GM12878 (cell line): ENCODE measurements at regions not wholly inside any gene's neighbourhood (a gene's known extent, or its start where the extent isn't known, plus 50 kb on each side); places are given as distances from the start of the nearest gene placed in this dataset.

Source experiments
- CEBPZ ChIP-seq: fragments of 150-350 bp; IDR thresholded peaks from 2 replicates; pipeline ENCODE4 v1.6.1; 2016; ENCODE audit warnings: low read depth, low read length
- CHD2 ChIP-seq: IDR thresholded peaks from 2 replicates; pipeline ENCODE4 v1.6.1; 2011; ENCODE audit warnings: low read depth, low read length, improper control_type of control experiment, borderline replicate concordance
- CTCF ChIP-seq, 3 experiments: IDR thresholded peaks in 2 of 3; conservative IDR thresholded peaks in 1 of 3; 2 replicates each; pipeline ENCODE4 v1.5.1; 2011; ENCODE audit warnings: low read depth in 3 of 3, low read length in 3 of 3, mild to moderate bottlenecking in 3 of 3, control low read depth in 2 of 3, moderate library complexity in 2 of 3, inconsistent platforms in 1 of 3, mixed read lengths in 1 of 3; ENCODE audit not compliant: control insufficient read depth in 2 of 3, insufficient read depth in 1 of 3; ENCODE audit errors: extremely low read depth in 1 of 3
- DPF2 ChIP-seq: fragments of 450-650 bp; IDR thresholded peaks from 2 replicates; pipeline ENCODE4 v1.6.1; 2017; ENCODE audit warnings: mild to moderate bottlenecking
- E2F4 ChIP-seq: IDR thresholded peaks from 2 replicates; pipeline ENCODE4 v1.6.1; 2012; ENCODE audit warnings: low read depth, low read length, improper control_type of control experiment
- ESRRA ChIP-seq: IDR thresholded peaks from 2 replicates; pipeline ENCODE4 v1.6.1; 2012; ENCODE audit warnings: mild to moderate bottlenecking, low read length, improper control_type of control experiment
- EZH2 ChIP-seq: IDR thresholded peaks from 2 replicates; pipeline ENCODE4 v1.6.1; 2012; ENCODE audit warnings: low read depth, mild to moderate bottlenecking, control low read depth, inconsistent platforms, low read length, borderline replicate concordance; ENCODE audit not compliant: control insufficient read depth
- GABPA ChIP-seq: IDR thresholded peaks from 2 replicates; pipeline ENCODE4 v1.6.1; 2014; ENCODE audit warnings: antibody characterized with exemption, low read depth, mild to moderate bottlenecking, inconsistent platforms
- IKZF2 ChIP-seq, 2 experiments: fragments of 450-650 bp; IDR thresholded peaks; 2 replicates each; pipeline ENCODE4 v1.6.1; 2017; ENCODE audit warnings: mild to moderate bottlenecking in 2 of 2, moderate library complexity in 2 of 2
- NBN ChIP-seq: fragments of 450-650 bp; IDR thresholded peaks from 2 replicates; pipeline ENCODE4 v1.6.1; 2016
- NFIC ChIP-seq: IDR thresholded peaks from 2 replicates; pipeline ENCODE4 v1.6.1; 2012; ENCODE audit warnings: low read depth, mild to moderate bottlenecking, inconsistent platforms, low read length, moderate library complexity
- NFXL1 ChIP-seq: fragments of 450-650 bp; IDR thresholded peaks from 2 replicates; pipeline ENCODE4 v1.6.1; 2017; ENCODE audit warnings: antibody characterized with exemption, mild to moderate bottlenecking, borderline replicate concordance
- POLR2AphosphoS5 ChIP-seq: IDR thresholded peaks from 2 replicates; pipeline ENCODE4 v1.6.1; 2011; ENCODE audit warnings: mild to moderate bottlenecking, low read length, inconsistent platforms
- SP1 ChIP-seq: IDR thresholded peaks from one replicate; pipeline ENCODE4 v1.6.1; 2011; ENCODE audit warnings: low read depth, low read length
- ZNF207 ChIP-seq: fragments of 450-650 bp; IDR thresholded peaks from 2 replicates; pipeline ENCODE4 v1.6.1; 2014; ENCODE audit warnings: antibody characterized with exemption, mild to moderate bottlenecking, borderline replicate concordance
- ZNF274 ChIP-seq: IDR thresholded peaks from one replicate; pipeline ENCODE4 v1.8.0; 2011; ENCODE audit not compliant: insufficient read length, insufficient read depth
- TF ChIP-seq, protein P1 (sequence below): fragments of 450-650 bp; formaldehyde crosslinking; IDR thresholded peaks from 2 replicates; pipeline ENCODE4 v1.4.0; 2022; ENCODE audit warnings: mild to moderate bottlenecking, moderate library complexity
- TF ChIP-seq, protein P2 (sequence below): fragments of 450-650 bp; IDR thresholded peaks from 2 replicates; pipeline ENCODE4 v1.6.1; 2016; ENCODE audit warnings: mild to moderate bottlenecking

DNA sequence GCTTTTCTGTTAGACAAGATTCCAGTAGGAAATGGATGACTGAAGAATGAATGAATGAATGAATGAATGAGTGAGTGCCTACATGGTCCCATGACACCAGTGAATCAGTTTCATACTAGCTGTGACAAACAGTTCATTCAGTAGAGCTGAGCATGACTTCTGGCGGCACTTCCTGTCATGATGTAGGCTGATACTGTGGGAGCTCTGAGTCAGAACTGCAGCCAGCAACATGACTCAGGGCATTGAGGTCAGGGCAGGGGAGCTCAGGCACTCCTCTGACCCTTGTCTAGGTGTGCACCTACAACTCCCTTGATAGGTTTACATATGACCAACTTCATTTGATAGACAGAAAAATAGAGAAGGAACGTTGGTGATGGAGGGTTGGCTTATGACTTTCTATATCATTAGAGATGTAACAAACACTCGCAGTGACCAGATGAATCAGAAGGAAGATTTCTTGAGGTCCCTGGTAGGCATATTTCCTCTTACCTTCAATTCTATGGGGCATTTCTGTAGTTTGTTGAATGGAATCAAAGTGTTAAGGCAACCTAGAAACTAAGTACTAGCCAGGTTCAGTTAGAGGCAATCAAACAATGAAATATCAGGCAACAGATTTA is 139.3 kb upstream of the ARHGAP5 start (continued):
- peak; percentile 60; the same call in 1 of the 2 replicates for TF ChIP-seq NBN
- no peak for TF ChIP-seq POLR2AphosphoS5
- TF ChIP-seq ESRRA = no peak
- no peak for TF ChIP-seq SP1
- peak; percentile 95 for TF ChIP-seq DPF2
- TF ChIP-seq ZNF207 = no peak
- TF ChIP-seq, protein P1, sequence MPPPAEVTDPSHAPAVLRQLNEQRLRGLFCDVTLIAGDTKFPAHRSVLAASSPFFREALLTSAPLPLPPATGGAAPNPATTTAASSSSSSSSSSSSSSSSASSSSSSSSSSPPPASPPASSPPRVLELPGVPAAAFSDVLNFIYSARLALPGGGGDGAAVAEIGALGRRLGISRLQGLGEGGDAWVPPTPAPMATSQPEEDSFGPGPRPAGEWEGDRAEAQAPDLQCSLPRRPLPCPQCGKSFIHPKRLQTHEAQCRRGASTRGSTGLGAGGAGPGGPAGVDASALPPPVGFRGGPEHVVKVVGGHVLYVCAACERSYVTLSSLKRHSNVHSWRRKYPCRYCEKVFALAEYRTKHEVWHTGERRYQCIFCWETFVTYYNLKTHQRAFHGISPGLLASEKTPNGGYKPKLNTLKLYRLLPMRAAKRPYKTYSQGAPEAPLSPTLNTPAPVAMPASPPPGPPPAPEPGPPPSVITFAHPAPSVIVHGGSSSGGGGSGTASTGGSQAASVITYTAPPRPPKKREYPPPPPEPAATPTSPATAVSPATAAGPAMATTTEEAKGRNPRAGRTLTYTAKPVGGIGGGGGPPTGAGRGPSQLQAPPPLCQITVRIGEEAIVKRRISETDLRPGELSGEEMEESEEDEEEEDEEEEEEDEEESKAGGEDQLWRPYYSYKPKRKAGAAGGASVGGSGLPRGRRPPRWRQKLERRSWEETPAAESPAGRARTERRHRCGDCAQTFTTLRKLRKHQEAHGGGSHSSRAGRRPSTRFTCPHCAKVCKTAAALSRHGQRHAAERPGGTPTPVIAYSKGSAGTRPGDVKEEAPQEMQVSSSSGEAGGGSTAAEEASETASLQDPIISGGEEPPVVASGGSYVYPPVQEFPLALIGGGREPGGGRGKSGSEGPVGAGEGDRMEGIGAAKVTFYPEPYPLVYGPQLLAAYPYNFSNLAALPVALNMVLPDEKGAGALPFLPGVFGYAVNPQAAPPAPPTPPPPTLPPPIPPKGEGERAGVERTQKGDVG (CRISPR knock-in tag) = no peak
- no peak for TF ChIP-seq ZNF274
- TF ChIP-seq CEBPZ = no peak
- TF ChIP-seq E2F4 = no peak
- TF ChIP-seq CHD2 = no peak
- TF ChIP-seq IKZF2 (IDR thresholded peaks at IDR 0.05) = peak; percentile 44 to 70; a peak in 3 of 4 replicates
- peak; percentile 41; the same call in 1 of the 2 replicates for TF ChIP-seq GABPA
- TF ChIP-seq, protein P2, sequence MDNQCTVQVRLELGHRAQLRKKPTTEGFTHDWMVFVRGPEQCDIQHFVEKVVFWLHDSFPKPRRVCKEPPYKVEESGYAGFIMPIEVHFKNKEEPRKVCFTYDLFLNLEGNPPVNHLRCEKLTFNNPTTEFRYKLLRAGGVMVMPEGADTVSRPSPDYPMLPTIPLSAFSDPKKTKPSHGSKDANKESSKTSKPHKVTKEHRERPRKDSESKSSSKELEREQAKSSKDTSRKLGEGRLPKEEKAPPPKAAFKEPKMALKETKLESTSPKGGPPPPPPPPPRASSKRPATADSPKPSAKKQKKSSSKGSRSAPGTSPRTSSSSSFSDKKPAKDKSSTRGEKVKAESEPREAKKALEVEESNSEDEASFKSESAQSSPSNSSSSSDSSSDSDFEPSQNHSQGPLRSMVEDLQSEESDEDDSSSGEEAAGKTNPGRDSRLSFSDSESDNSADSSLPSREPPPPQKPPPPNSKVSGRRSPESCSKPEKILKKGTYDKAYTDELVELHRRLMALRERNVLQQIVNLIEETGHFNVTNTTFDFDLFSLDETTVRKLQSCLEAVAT = no peak
- no peak for TF ChIP-seq NFXL1
- TF ChIP-seq NFIC = 0 out of 2 replicates have a peak, but pooled peaks have one; percentile 21
- no peak for TF ChIP-seq CTCF (IDR thresholded peaks at IDR 0.05 in 2 of 3, conservative IDR thresholded peaks at IDR 0.05 in 1 of 3; ENCODE audit: control insufficient read depth in 2 of 3, extremely low read depth in 1 of 3, insufficient read depth in 1 of 3, low read depth in 3 of 3, low read length in 3 of 3)
- no peak for TF ChIP-seq EZH2
